ENCODE measurements at regions not wholly inside any gene's neighbourhood (a gene's known extent, or its start where the extent isn't known, plus 50 kb on each side); places are given as distances from the start of the nearest gene placed in this dataset.

- Histone ChIP-seq H3K36me3 (ENCODE audit: control insufficient read depth in 3 of 3, insufficient read depth in 2 of 3, low read depth in 1 of 3, low read length in 3 of 3) (no peaks in the 10 kb centered on the region), H3K9me3 (ENCODE audit: control insufficient read depth in 2 of 2, insufficient read depth in 1 of 2, low read depth in 1 of 2, low read length in 1 of 2) (no peaks in the 10 kb centered on the region), H3K4me3 (ENCODE audit: low read depth in 1 of 3, low read length in 3 of 3) (peak overlapping the region; percentile 2 to 52 (median 49)), H3K27me3 (ENCODE audit: control insufficient read depth in 3 of 3, insufficient read depth in 3 of 3, low read length in 3 of 3) (no peaks in the 10 kb centered on the region), H3K27ac (ENCODE audit: low read depth in 1 of 3, low read length in 2 of 3) (peak overlapping the region in 2 of 3 donors; percentile 90 to 97), H3K4me1 (ENCODE audit: control insufficient read depth in 3 of 3, insufficient read depth in 2 of 3, low read depth in 1 of 3, low read length in 2 of 3) (peaks cover 0 to 8% (median 0%) of the 10 kb centered on the region in 3 donors)
- 22 to 28% (median 22%) methylated on average over 31 to 32 of the region's 32 CpGs for WGBS, 3 donors
- DNase-seq = peak in 1 of 2 donors; percentile 25
- FAIRE-seq = no peak
Observed at GRCh38 chr6:26214803-26215584, 127.8 kb downstream of the HFE start.

GRCh38 chr6:26215585-26216358 is 128.5 kb downstream of the HFE start:
- no peak for FAIRE-seq
- peak; percentile 63 to 81 for DNase-seq
- no peaks in the 10 kb centered on the region for H3K27me3 ChIP-seq (ENCODE audit: control insufficient read depth in 3 of 3, insufficient read depth in 3 of 3, low read length in 3 of 3)

DNA sequence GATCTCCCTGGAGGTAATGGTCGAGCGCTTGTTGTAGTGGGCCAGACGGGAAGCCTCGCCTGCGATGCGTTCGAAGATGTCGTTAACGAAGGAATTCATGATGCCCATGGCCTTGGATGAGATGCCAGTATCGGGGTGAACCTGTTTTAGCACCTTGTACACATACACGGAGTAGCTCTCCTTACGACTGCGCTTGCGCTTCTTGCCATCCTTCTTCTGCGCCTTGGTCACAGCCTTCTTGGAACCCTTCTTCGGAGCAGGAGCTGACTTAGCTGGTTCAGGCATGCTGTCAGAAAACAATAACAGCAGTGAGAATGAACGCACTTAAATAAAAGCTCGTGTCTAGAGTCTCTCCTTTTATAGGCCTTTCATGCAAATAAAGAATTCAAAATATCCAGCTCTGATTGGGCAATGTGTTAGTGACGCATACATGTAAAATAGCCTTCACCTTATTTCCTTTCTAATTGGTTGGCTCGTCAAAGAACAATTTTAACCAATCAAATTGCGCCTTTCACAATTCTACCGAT is 129.2 kb downstream of the HFE start:
- no peaks in the 10 kb centered on the region for H3K36me3 ChIP-seq (ENCODE audit: control insufficient read depth in 3 of 3, insufficient read depth in 2 of 3, low read depth in 1 of 3, low read length in 3 of 3)
- WGBS, 3 donors = 0 to 1% (median 0%) methylated on average over 22 of the region's 22 CpGs
- peaks cover 0 to 8% (median 0%) of the 10 kb centered on the region in 3 donors for H3K4me1 ChIP-seq (ENCODE audit: control insufficient read depth in 3 of 3, insufficient read depth in 2 of 3, low read depth in 1 of 3, low read length in 2 of 3)
- H3K4me3 ChIP-seq (ENCODE audit: low read depth in 1 of 3, low read length in 3 of 3) = peak overlapping the region; percentile 2 to 71 (median 64)
- no peaks in the 10 kb centered on the region for H3K9me3 ChIP-seq (ENCODE audit: control insufficient read depth in 2 of 2, insufficient read depth in 1 of 2, low read depth in 1 of 2, low read length in 1 of 2)
- peak; percentile 85 for FAIRE-seq
- DNase-seq = peak; percentile 98 to 99
- H3K27me3 ChIP-seq (ENCODE audit: control insufficient read depth in 3 of 3, insufficient read depth in 3 of 3, low read length in 3 of 3) = no peaks in the 10 kb centered on the region
- peak overlapping the region; percentile 96 to 97 (median 97) for H3K27ac ChIP-seq (ENCODE audit: low read depth in 1 of 3, low read length in 2 of 3)

More at GRCh38 chr6:26215585-26216358, 128.5 kb downstream of the HFE start:
- peaks cover 0 to 8% (median 0%) of the 10 kb centered on the region in 3 donors for H3K4me1 ChIP-seq (ENCODE audit: control insufficient read depth in 3 of 3, insufficient read depth in 2 of 3, low read depth in 1 of 3, low read length in 2 of 3)
- no peaks in the 10 kb centered on the region for H3K36me3 ChIP-seq (ENCODE audit: control insufficient read depth in 3 of 3, insufficient read depth in 2 of 3, low read depth in 1 of 3, low read length in 3 of 3)
- WGBS, 3 donors = 1% methylated on average over 31 of the region's 31 CpGs
- peak overlapping the region; percentile 2 to 52 (median 49) for H3K4me3 ChIP-seq (ENCODE audit: low read depth in 1 of 3, low read length in 3 of 3)
- H3K27ac ChIP-seq (ENCODE audit: low read depth in 1 of 3, low read length in 2 of 3) = peak overlapping the region; percentile 76 to 97 (median 90)
- no peaks in the 10 kb centered on the region for H3K9me3 ChIP-seq (ENCODE audit: control insufficient read depth in 2 of 2, insufficient read depth in 1 of 2, low read depth in 1 of 2, low read length in 1 of 2)

GRCh38 chr6:26216886-26217713 is 129.9 kb downstream of the HFE start:
- peak overlapping the region; percentile 96 to 97 (median 97) for H3K27ac ChIP-seq (ENCODE audit: low read depth in 1 of 3, low read length in 2 of 3)
- no peaks in the 10 kb centered on the region for H3K27me3 ChIP-seq (ENCODE audit: control insufficient read depth in 3 of 3, insufficient read depth in 3 of 3, low read length in 3 of 3)
- peak overlapping the region; percentile 45 to 71 (median 64) for H3K4me3 ChIP-seq (ENCODE audit: low read depth in 1 of 3, low read length in 3 of 3)
- DNase-seq (peak in 1 of 2 donors; percentile 87), FAIRE-seq (no peak)
- no peaks in the 10 kb centered on the region for H3K9me3 ChIP-seq (ENCODE audit: control insufficient read depth in 2 of 2, insufficient read depth in 1 of 2, low read depth in 1 of 2, low read length in 1 of 2)
- no peaks in the 10 kb centered on the region for H3K36me3 ChIP-seq (ENCODE audit: control insufficient read depth in 3 of 3, insufficient read depth in 2 of 3, low read depth in 1 of 3, low read length in 3 of 3)
- 0 to 1% (median 0%) methylated on average over 44 of the region's 44 CpGs for WGBS, 3 donors
- H3K4me1 ChIP-seq (ENCODE audit: control insufficient read depth in 3 of 3, insufficient read depth in 2 of 3, low read depth in 1 of 3, low read length in 2 of 3) = peaks cover 0 to 8% (median 0%) of the 10 kb centered on the region in 3 donors

- FAIRE-seq (no peak), DNase-seq (peak; percentile 47 to 52)
- no peaks in the 10 kb centered on the region for H3K9me3 ChIP-seq (ENCODE audit: control insufficient read depth in 2 of 2, insufficient read depth in 1 of 2, low read depth in 1 of 2, low read length in 1 of 2)
- H3K4me3 ChIP-seq (ENCODE audit: low read depth in 1 of 3, low read length in 3 of 3) = peak overlapping the region; percentile 45 to 71 (median 64)
- no peaks in the 10 kb centered on the region for H3K27me3 ChIP-seq (ENCODE audit: control insufficient read depth in 3 of 3, insufficient read depth in 3 of 3, low read length in 3 of 3)
- H3K36me3 ChIP-seq (ENCODE audit: control insufficient read depth in 3 of 3, insufficient read depth in 2 of 3, low read depth in 1 of 3, low read length in 3 of 3) = no peaks in the 10 kb centered on the region
- peak overlapping the region; percentile 96 to 97 (median 97) for H3K27ac ChIP-seq (ENCODE audit: low read depth in 1 of 3, low read length in 2 of 3)
- WGBS, 3 donors = 4 to 13% (median 9%) methylated on average over 10 of the region's 10 CpGs
- H3K4me1 ChIP-seq (ENCODE audit: control insufficient read depth in 3 of 3, insufficient read depth in 2 of 3, low read depth in 1 of 3, low read length in 2 of 3) = peaks cover 0 to 8% (median 0%) of the 10 kb centered on the region in 3 donors
Observed at GRCh38 chr6:26217714-26218075, 130.5 kb downstream of the HFE start.

- 84 to 91% (median 85%) methylated on average over 2 of the region's 2 CpGs for WGBS, 3 donors
- Histone ChIP-seq H3K27me3 (ENCODE audit: control insufficient read depth in 3 of 3, insufficient read depth in 3 of 3, low read length in 3 of 3) (no peaks in the 10 kb centered on the region), H3K27ac (ENCODE audit: low read depth in 1 of 3, low read length in 2 of 3) (no peak overlapping the region), H3K36me3 (ENCODE audit: control insufficient read depth in 3 of 3, insufficient read depth in 2 of 3, low read depth in 1 of 3, low read length in 3 of 3) (no peaks in the 10 kb centered on the region), H3K4me3 (ENCODE audit: low read depth in 1 of 3, low read length in 3 of 3) (no peak overlapping the region), H3K4me1 (ENCODE audit: control insufficient read depth in 3 of 3, insufficient read depth in 2 of 3, low read depth in 1 of 3, low read length in 2 of 3) (peaks cover 0 to 8% (median 0%) of the 10 kb centered on the region in 3 donors), H3K9me3 (ENCODE audit: control insufficient read depth in 2 of 2, insufficient read depth in 1 of 2, low read depth in 1 of 2, low read length in 1 of 2) (no peaks in the 10 kb centered on the region)
- DNase-seq (no peak), FAIRE-seq (no peak)
Observed at GRCh38 chr6:26218824-26219223, 131.6 kb downstream of the HFE start.

DNA sequence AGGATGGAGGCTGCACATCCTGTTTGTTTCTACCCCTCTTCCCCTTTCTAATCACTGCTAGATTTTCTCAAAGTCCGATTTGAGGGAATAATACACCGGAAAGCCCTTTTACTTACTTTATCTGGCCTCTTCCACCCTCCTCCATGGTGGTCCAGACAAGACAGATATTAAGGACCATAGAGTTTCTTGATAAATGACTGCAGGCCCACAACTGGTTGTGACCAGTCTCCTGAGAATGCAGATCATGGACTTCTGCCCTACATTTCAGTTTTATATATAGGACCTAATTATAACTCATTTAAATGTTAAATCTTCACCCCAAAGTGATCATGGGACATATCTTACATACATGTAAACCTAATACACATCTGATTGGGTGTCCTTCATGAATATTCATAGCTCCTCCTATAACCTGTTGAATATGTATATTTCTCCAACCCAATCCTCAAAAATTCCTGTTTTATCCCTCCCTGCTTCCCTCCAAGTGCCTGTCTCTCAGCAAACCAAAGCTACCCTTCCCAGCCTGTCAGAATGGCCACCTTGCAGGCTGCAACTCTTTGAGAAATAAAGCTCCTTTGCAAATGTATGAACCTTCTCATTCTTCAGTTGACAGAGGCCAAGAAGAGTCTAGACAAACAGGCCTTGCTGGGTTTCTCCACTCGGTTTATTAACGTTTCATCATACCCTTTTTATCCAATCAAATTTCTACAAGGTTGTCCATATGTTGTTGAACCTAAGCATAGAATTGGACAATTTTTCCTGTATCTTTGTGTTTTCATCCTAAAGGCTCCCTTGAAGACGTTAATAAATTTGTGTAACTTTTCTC is 133.1 kb downstream of the HFE start:
- peaks cover 0 to 3% (median 0%) of the 10 kb centered on the region in 3 donors for H3K36me3 ChIP-seq (ENCODE audit: control insufficient read depth in 3 of 3, insufficient read depth in 2 of 3, low read depth in 1 of 3, low read length in 3 of 3)
- peaks cover 0 to 4% of the 10 kb centered on the region in 2 donors for H3K9me3 ChIP-seq (ENCODE audit: control insufficient read depth in 2 of 2, insufficient read depth in 1 of 2, low read depth in 1 of 2, low read length in 1 of 2)
- DNase-seq (no peak), FAIRE-seq (no peak)
- H3K4me3 ChIP-seq (ENCODE audit: low read depth in 1 of 3, low read length in 3 of 3) = no peak overlapping the region
- H3K27me3 ChIP-seq (ENCODE audit: control insufficient read depth in 3 of 3, insufficient read depth in 3 of 3, low read length in 3 of 3) = no peaks in the 10 kb centered on the region
- H3K4me1 ChIP-seq (ENCODE audit: control insufficient read depth in 3 of 3, insufficient read depth in 2 of 3, low read depth in 1 of 3, low read length in 2 of 3) = peaks cover 0 to 6% (median 0%) of the 10 kb centered on the region in 3 donors
- 84 to 90% (median 84%) methylated on average over 5 of the region's 5 CpGs for WGBS, 3 donors
- no peak overlapping the region for H3K27ac ChIP-seq (ENCODE audit: low read depth in 1 of 3, low read length in 2 of 3)

Data from small intestine (tissue), 7 donors.